Body of pancreas (tissue), 4 donors: ENCODE measurements at regions not wholly inside any gene's neighbourhood (a gene's known extent, or its start where the extent isn't known, plus 50 kb on each side); places are given as distances from the start of the nearest gene placed in this dataset.

Experiments used
- POLR2A ChIP-seq, 3 donors: fragments of 450-650 bp; IDR thresholded peaks; one replicate each; pipeline ENCODE4 v1.6.1; 2016; ENCODE audit warnings: antibody characterized with exemption in 3 of 3, mild to moderate bottlenecking in 2 of 3
- TF ChIP-seq, protein P1 (sequence below), 7 experiments: fragments of 450-650 bp in 4 of 7; fragments of 200-600 bp in 3 of 7; sonication (generic) in 3 of 7; IDR thresholded peaks; one replicate each; pipeline ENCODE4 v1.5.1; 2016 to 2019; ENCODE audit warnings: antibody characterized with exemption in 7 of 7

GRCh38 chrX:123803331-123803983 lies 56.4 kb upstream of the XIAP start:
- TF ChIP-seq, protein P1, sequence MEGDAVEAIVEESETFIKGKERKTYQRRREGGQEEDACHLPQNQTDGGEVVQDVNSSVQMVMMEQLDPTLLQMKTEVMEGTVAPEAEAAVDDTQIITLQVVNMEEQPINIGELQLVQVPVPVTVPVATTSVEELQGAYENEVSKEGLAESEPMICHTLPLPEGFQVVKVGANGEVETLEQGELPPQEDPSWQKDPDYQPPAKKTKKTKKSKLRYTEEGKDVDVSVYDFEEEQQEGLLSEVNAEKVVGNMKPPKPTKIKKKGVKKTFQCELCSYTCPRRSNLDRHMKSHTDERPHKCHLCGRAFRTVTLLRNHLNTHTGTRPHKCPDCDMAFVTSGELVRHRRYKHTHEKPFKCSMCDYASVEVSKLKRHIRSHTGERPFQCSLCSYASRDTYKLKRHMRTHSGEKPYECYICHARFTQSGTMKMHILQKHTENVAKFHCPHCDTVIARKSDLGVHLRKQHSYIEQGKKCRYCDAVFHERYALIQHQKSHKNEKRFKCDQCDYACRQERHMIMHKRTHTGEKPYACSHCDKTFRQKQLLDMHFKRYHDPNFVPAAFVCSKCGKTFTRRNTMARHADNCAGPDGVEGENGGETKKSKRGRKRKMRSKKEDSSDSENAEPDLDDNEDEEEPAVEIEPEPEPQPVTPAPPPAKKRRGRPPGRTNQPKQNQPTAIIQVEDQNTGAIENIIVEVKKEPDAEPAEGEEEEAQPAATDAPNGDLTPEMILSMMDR (IDR thresholded peaks at IDR 0.05): no peak
- TF ChIP-seq POLR2A (IDR thresholded peaks at IDR 0.05): no peak
